ENCODE measurements at regions not wholly inside any gene's neighbourhood (a gene's known extent, or its start where the extent isn't known, plus 50 kb on each side); places are given as distances from the start of the nearest gene placed in this dataset.

DNA sequence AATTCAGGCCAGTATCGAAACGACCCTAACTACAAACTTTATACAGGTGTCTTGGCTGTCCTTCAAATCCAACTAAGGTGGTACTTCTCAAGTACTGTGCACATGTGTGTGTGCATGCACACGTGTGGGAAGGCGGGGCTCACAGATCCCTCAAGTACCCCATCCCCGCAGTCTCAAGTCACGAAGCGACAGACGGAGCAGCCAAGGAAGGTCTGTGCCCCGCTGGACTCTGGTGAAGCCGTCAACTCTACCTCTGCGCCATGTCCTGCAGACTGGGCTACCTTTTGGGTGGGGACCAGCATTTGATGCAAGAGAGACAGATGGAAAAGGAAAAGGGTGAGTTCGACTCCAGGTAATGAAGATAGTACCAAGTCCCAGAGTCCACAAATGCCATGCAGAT is 169.0 kb downstream of the CRYBB2 start:
- TF ChIP-seq FOS (IDR thresholded peaks at IDR 0.05; ENCODE audit: low read depth, low read length), result no peak
- no peak for TF ChIP-seq CTCF (conservative IDR thresholded peaks at IDR 0.05; ENCODE audit: low read depth, low read length)
- TF ChIP-seq POLR2A (IDR thresholded peaks at IDR 0.05; ENCODE audit: low read depth, low read length), result no peak
- no peak for TF ChIP-seq CEBPB (IDR thresholded peaks at IDR 0.05; ENCODE audit: low read depth, low read length)
- TF ChIP-seq RFX5 (IDR thresholded peaks at IDR 0.05; ENCODE audit: low read depth, low read length), result no peak
- TF ChIP-seq MXI1 (IDR thresholded peaks at IDR 0.05; ENCODE audit: borderline replicate concordance, low read depth, low read length), result no peak

All from IMR-90 (cell line).